Progenitor cell of endocrine pancreas (in vitro differentiated cells): ENCODE measurements at regions not wholly inside any gene's neighbourhood (a gene's known extent, or its start where the extent isn't known, plus 50 kb on each side); places are given as distances from the start of the nearest gene placed in this dataset.

Experiments used
- DNase-seq: peaks from one replicate; pipeline ENCODE4 v3.0.0; 2021; ENCODE audit warnings: low spot score; ENCODE audit not compliant: unreplicated experiment
- H3K27ac Mint-ChIP-seq: 2 replicates; pipeline ENCODE4 v1.8.0; 2021; ENCODE audit warnings: mild to moderate bottlenecking, moderate library complexity, mixed read lengths
- H3K27me3 Mint-ChIP-seq: 2 replicates; pipeline ENCODE4 v1.8.0; 2021; ENCODE audit warnings: mixed read lengths
- H3K36me3 Mint-ChIP-seq: 2 replicates; pipeline ENCODE4 v1.8.0; 2022; ENCODE audit warnings: mixed read lengths; ENCODE audit not compliant: insufficient read depth
- H3K4me1 Mint-ChIP-seq: 2 replicates; pipeline ENCODE4 v1.8.0; 2021; ENCODE audit warnings: low read depth, mixed read lengths
- H3K4me3 Mint-ChIP-seq: 2 replicates; pipeline ENCODE4 v1.8.0; 2021; ENCODE audit warnings: low read depth, mild to moderate bottlenecking, moderate library complexity, mixed read lengths
- H3K9me3 Mint-ChIP-seq: 2 replicates; pipeline ENCODE4 v1.8.0; 2021; ENCODE audit warnings: low read depth, mixed read lengths
- CTCF ChIP-seq: fragments of 200-600 bp; sonication (generic); IDR thresholded peaks from one replicate; pipeline ENCODE4 v1.5.0; 2021; ENCODE audit warnings: antibody characterized with exemption, mild to moderate bottlenecking; ENCODE audit not compliant: unreplicated experiment

GRCh38 chr2:503288-503999, 173.8 kb downstream of the TMEM18 start:
- Mint-ChIP-seq H3K9me3 (peaks cover 3% of the 10 kb centered on the region), H3K27me3 (no peaks in the 10 kb centered on the region), H3K36me3 (no peaks in the 10 kb centered on the region), H3K4me3 (no peak overlapping the region), H3K27ac (no peak overlapping the region), H3K4me1 (peaks cover 10% of the 10 kb centered on the region)
- no peak for TF ChIP-seq CTCF
- no peak for DNase-seq

DNA sequence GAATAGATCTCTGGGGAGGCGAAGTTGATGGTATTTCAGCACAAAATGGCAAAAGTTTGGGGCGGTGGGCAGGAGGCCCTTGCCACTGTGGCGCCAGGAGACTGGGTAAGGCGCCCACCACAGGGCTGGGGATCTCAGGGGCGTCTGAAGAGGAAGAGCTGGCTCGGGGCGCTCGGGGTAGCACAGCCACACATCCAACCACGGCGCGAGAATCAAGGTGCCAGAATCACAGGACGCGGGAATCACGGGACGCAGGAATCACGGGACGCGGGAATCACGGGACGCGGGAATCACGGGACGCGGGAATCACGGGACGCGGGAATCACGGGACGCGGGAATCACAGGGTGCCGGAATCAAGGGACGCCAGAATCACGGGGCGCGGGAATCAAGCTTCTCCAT, 174.4 kb downstream of the TMEM18 start:
- no peak for DNase-seq
- TF ChIP-seq CTCF = no peak
- Mint-ChIP-seq H3K4me3 (no peak overlapping the region), H3K4me1 (peaks cover 10% of the 10 kb centered on the region), H3K9me3 (peaks cover 3% of the 10 kb centered on the region), H3K27me3 (no peaks in the 10 kb centered on the region), H3K27ac (no peak overlapping the region), H3K36me3 (no peaks in the 10 kb centered on the region)

GRCh38 chr2:501667-502066, 175.5 kb downstream of the TMEM18 start:
- Mint-ChIP-seq H3K36me3 (no peaks in the 10 kb centered on the region), H3K27me3 (peaks cover 4% of the 10 kb centered on the region)

DNA sequence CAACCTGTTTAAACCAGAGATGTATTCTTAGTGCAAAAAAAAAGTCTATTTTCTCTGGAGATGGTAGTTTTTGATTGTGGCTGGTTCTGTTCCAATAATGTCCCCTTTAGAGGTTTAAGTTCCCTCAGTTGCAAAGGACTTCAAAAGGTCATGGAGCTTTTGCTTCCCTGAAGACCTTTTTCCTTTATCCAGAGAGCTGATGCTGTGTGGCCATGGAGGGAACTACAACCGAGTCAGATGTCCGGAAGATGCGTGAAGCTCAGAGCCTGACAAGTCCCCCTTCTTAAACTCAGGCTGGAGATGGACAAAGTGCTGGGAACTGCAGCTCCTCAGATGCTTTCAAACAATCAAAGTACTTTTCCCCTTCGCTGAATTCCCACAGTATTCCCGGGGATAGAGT, 176.1 kb downstream of the TMEM18 start:
- peaks cover 3% of the 10 kb centered on the region for H3K9me3 Mint-ChIP-seq
- H3K4me3 Mint-ChIP-seq = no peak overlapping the region
- H3K4me1 Mint-ChIP-seq = peaks cover 5% of the 10 kb centered on the region
- no peak overlapping the region for H3K27ac Mint-ChIP-seq
- TF ChIP-seq CTCF = peak; percentile 35
- H3K36me3 Mint-ChIP-seq = no peaks in the 10 kb centered on the region
- DNase-seq = no peak
- H3K27me3 Mint-ChIP-seq = peaks cover 4% of the 10 kb centered on the region

More at GRCh38 chr2:501667-502066, 175.5 kb downstream of the TMEM18 start:
- DNase-seq = no peak
- H3K27ac Mint-ChIP-seq = no peak overlapping the region
- H3K9me3 Mint-ChIP-seq = peaks cover 3% of the 10 kb centered on the region
- H3K4me3 Mint-ChIP-seq = no peak overlapping the region
- H3K4me1 Mint-ChIP-seq = peaks cover 10% of the 10 kb centered on the region
- no peak for TF ChIP-seq CTCF

DNA sequence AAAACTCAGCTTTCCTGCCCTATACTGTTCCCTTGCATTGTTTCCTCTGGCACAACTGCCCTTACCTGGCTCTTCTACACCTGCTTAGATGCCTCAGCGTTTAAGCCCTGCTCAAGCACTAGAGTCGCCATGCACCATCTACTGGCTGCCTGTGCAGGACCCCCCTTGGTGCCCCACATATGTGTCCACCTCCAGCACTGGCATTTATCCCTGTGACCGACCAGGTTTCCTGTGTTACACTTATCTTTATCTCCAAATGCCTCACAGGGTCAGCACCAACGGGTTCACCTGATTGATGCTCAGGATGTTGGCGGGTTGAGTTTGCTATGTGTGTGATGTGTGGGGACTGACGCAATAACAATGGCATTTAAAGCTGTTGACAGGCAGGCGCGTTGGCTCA, 177.5 kb downstream of the TMEM18 start:
- Mint-ChIP-seq H3K4me3 (no peak overlapping the region), H3K9me3 (peaks cover 3% of the 10 kb centered on the region), H3K4me1 (no peaks in the 10 kb centered on the region), H3K27me3 (peaks cover 4% of the 10 kb centered on the region), H3K27ac (no peak overlapping the region), H3K36me3 (no peaks in the 10 kb centered on the region)
- TF ChIP-seq CTCF = no peak
- no peak for DNase-seq
